COLO668 (cell line): ENCODE measurements at regions not wholly inside any gene's neighbourhood (a gene's known extent, or its start where the extent isn't known, plus 50 kb on each side); places are given as distances from the start of the nearest gene placed in this dataset.

Experiments
- DNase-seq: peaks from one replicate; lab custom pipeline; 2025; ENCODE audit not compliant: unreplicated experiment; lab: John Stamatoyannopoulos, UW

DNA sequence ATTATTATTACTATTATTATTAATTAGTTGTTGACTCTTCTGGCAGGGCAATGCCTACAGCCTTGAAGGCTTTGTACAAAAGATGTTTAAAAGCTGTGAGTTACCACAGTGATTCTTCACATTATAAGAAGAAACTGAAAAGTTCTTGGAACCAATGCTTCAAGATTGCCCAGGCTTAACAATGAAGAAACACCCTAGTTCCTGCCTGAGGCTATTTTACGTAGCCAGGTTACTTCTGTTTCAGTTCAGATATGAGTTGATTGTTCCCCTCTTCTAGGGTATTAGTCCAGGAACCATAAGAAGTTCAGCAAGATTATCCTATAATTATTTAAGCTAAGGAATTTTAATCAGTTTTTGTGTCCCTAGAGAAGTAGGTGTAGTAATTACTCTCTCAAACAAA is 154.6 kb upstream of the CDH12 start:
- DNase-seq, result no peak

- DNase-seq, result no peak
Observed at GRCh38 chr5:23007236-23007635, 154.1 kb upstream of the CDH12 start.

- no peak for DNase-seq
Observed at GRCh38 chr5:23001120-23001519, 148.0 kb upstream of the CDH12 start.

DNA sequence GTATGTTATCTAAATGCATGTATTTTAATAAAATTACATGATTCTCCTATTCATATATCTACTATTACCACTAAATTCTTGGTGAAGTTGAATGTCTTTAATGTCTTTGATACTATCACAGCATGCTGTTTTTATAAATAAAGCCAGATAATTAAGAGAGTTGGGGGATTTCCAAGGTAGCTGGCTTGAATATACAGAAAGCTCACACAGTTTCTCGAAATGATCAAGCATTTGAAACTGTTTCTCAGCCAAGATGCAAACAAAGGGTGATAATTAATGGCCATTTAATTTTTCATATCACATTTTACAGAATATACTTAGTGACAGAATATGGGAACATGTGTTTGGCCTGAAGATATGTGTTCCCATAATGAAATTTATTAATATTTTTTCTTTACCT is 145.6 kb upstream of the CDH12 start:
- no peak for DNase-seq

- DNase-seq, result no peak
Observed at GRCh38 chr5:22998362-22998761, 145.2 kb upstream of the CDH12 start.

- no peak for DNase-seq
Observed at GRCh38 chr5:22988937-22989336, 135.8 kb upstream of the CDH12 start.

GRCh38 chr5:22986281-22986680 is 133.1 kb upstream of the CDH12 start:
- DNase-seq, result no peak

GRCh38 chr5:22985446-22985845 is 132.3 kb upstream of the CDH12 start:
- no peak for DNase-seq

- DNase-seq, result no peak
Observed at GRCh38 chr5:22970956-22971618, 117.9 kb upstream of the CDH12 start.

GRCh38 chr5:22970491-22970890 is 117.3 kb upstream of the CDH12 start:
- no peak for DNase-seq

DNA sequence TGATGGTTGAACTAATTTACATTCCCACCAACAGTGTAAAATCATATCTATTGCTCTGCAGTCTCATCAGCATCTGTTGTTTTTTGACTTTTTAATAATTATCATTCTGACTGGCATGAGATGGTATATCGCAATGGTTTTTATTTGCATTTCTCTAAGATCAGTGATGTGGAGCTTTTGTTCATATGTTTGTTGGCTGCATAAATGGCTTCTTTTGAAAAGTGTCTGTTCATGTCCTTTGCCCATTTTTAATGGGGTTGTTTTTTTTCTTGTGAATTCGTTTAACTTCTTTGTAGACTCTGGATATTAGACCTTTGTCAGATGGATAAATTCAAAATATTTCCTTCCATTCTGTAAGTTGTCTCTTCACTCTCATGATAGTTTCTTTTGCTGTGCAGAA is 115.2 kb upstream of the CDH12 start:
- DNase-seq, result no peak

GRCh38 chr5:22965960-22966359 is 112.8 kb upstream of the CDH12 start:
- DNase-seq, result no peak

DNA sequence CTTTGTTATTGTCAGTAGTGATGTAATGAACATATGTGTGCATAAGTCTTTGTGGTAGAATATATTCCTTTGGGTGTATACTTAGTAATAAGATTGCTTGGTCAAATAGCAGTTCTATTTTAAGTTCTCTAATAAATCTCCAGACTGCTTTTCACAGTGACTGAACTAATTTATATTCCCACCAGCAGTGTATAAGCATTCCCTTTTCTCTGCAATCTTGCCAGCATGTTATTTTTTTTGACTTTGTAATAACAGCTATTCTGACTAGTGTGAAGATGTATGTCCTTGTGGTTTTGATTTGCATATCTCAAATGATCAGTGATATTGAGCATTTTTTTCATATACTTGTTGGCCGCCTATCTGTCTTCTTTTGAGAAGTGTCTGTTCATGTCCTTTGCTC is 111.5 kb upstream of the CDH12 start:
- DNase-seq, result no peak

- DNase-seq, result no peak
Observed at GRCh38 chr5:22958462-22959262, 105.5 kb upstream of the CDH12 start.

DNA sequence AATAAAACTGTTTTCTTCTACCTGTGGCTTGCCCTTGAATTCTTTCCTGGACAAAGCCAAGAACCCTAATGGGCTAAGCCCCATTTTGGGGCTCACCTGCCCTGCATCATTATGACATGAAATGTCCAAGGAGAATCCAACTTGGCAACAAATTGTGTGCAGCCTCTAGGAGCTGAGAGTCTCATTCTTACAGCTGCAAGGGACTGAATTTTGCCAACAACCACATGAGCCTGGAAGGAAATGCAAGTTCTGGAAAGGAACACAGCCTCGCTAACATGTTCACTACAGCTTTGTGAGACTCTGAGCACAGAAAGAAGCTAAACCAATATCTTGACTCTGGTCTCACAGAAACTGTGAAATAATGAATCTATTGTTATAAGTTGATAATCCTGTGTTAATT is 94.8 kb upstream of the CDH12 start:
- DNase-seq, result no peak

DNA sequence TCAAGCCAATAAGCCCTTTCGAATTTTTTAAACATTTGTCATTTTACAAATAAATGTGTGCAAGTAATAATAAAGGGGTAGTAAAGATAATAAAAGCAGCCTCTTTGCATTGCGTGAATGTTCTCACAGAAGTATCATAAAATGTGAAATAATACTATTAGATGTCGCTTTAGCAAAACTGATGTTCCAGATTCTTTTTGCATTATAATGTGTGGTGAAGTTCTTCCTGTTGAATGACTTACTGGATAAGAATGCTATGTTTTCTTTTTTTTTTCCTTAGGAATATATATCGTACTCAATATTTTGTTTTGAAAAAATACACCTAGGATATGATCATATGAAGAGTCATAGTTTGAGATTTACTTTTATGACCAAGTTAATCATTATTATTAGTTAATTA is 85.2 kb upstream of the CDH12 start:
- DNase-seq, result no peak

DNA sequence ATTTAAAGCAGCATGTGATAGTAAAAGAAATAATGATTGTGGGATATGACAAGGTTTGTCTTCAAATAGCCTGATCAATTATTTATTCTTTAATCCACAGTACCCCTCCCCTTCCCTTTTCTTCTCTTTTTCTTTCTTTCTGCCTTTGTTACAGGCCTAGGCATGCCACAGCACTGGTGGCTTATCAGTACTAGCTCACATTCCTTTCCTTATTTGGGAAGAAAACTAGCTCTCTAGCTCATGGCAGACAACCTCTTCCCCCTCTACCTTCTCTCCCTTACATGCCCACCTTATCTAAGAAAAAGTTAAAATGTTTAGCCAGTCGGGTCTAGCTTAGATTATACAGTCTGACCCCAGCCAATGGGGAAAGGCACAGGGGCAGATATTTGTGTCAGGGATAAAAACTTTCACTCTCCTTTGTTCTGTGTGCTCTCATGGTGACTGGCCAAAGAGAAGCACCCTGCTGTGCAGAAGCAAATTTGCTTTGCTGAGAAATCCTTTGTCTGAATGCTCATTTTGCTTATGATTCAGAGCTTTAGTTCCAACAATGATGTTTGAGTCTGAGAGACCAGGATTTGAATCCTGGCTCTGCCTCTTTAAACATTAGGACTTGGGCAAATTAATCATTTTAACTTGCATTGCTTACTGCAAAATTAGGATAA is 75.8 kb upstream of the CDH12 start:
- DNase-seq, result no peak

GRCh38 chr5:22926574-22926973 is 73.4 kb upstream of the CDH12 start:
- DNase-seq, result no peak

DNA sequence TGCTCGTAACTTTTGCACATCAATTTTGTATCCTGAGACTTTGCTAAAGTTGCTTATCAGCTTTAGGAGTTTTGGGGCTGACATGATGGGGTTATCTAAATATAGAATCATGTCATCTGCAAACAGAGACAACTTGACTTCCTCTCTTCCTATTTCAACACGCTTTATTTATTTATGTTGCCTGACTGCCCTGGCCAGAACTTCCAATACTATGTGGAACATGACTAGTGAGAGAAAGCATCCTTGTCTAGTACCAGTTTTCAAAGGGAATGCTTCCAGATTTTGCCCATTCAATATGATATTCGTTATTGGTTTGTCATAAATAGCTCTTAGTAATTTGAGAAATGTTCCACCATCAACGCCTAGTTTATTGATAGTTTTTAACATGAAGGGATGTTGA is 65.4 kb upstream of the CDH12 start:
- no peak for DNase-seq

DNA sequence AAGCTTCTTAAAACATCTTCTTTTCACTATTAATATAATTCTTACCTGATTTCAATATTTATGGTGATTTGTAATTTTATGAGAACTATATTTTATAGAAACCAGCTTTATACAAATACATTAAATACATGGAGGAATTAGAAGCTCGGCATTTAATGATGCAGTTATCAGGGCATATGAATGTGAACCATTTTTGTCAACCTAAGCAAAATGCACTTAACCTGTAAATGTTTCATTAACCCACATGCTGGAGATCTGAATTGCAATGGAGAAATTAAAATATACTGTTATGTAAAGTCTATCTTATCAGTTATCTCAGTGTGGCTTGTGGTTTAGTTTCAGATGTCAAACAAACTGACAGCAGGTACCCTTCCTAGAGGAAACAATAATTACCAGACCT is 63.2 kb upstream of the CDH12 start:
- no peak for DNase-seq

- DNase-seq, result no peak
Observed at GRCh38 chr5:22911019-22911418, 57.9 kb upstream of the CDH12 start.

DNA sequence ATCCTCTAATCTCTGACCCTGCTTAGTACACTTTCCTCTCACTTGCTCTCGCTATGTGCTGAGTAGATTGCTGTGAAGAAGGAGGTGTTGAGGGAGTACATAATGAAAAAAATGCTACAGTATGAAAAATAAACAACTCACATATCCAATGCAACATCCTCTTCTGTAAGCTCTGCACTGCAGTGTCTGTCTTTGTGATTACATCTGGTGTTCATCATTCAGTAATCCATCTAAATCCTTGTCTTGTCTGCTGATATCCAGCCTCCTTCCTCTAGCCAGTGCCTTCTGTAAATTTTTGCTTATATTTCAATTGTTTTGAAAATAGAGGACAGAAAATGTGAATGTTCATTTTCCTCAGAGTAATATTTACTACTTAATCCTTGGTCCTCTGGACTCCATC is 57.4 kb upstream of the CDH12 start:
- no peak for DNase-seq
